Fibroblast of lung (primary cell): ENCODE measurements at regions not wholly inside any gene's neighbourhood (a gene's known extent, or its start where the extent isn't known, plus 50 kb on each side); places are given as distances from the start of the nearest gene placed in this dataset.

Source experiments
- DNase-seq, 2 donors: peaks; one replicate each; pipeline versions ENCODE4 v3.0.0 to v3.0.0-alpha.2; 2010; ENCODE audit warnings: low read depth in 2 of 2
- H2AFZ ChIP-seq: 2 replicates; pipeline ENCODE4 v1.5.1; 2012; ENCODE audit warnings: low read length, control low read depth, inconsistent platforms
- H3K27ac ChIP-seq: 2 replicates; pipeline ENCODE4 v1.5.1; 2011; ENCODE audit warnings: low read length, control low read depth; ENCODE audit not compliant: insufficient read depth
- H3K27me3 ChIP-seq: 2 replicates; pipeline ENCODE4 v1.5.1; 2011; ENCODE audit warnings: mild to moderate bottlenecking, low read length; ENCODE audit not compliant: control insufficient read depth, insufficient read depth
- H3K36me3 ChIP-seq: 2 replicates; pipeline ENCODE4 v1.5.1; 2011; ENCODE audit warnings: low read length; ENCODE audit not compliant: control insufficient read depth, insufficient read depth
- H3K4me1 ChIP-seq: 2 replicates; pipeline ENCODE4 v1.5.1; 2011; ENCODE audit warnings: low read length; ENCODE audit not compliant: control insufficient read depth, insufficient read depth; ENCODE audit errors: extremely low read depth
- H3K4me2 ChIP-seq: 2 replicates; pipeline ENCODE4 v1.5.1; 2011; ENCODE audit warnings: low read length, control low read depth; ENCODE audit not compliant: insufficient read depth; ENCODE audit errors: extremely low read depth
- H3K4me3 ChIP-seq, 4 experiments: fragments of 200-600 bp in 1 of 4; sonication (generic) in 1 of 4; replicated peaks in 1 of 4; 2 replicates each; pipeline ENCODE4 v1.5.1; 2011 to 2016; ENCODE audit warnings: low read length in 4 of 4, low read depth in 3 of 4, mild to moderate bottlenecking in 3 of 4, control low read depth in 2 of 4, inconsistent platforms in 1 of 4, mixed read lengths in 1 of 4; ENCODE audit not compliant: insufficient read depth in 1 of 4; ENCODE audit errors: control extremely low read depth in 1 of 4
- H3K79me2 ChIP-seq: 2 replicates; pipeline ENCODE4 v1.5.1; 2012; ENCODE audit warnings: mild to moderate bottlenecking, low read length, inconsistent platforms; ENCODE audit not compliant: control insufficient read depth, insufficient read depth
- H3K9ac ChIP-seq: 2 replicates; pipeline ENCODE4 v1.5.1; 2011; ENCODE audit warnings: mild to moderate bottlenecking, low read length, control low read depth; ENCODE audit not compliant: insufficient read depth
- H3K9me3 ChIP-seq: 2 replicates; pipeline ENCODE4 v1.5.1; 2012; ENCODE audit warnings: low read depth, low read length; ENCODE audit not compliant: control insufficient read depth, insufficient read depth
- H4K20me1 ChIP-seq: 2 replicates; pipeline ENCODE4 v1.5.1; 2011; ENCODE audit warnings: low read length; ENCODE audit not compliant: control insufficient read depth, insufficient read depth; ENCODE audit errors: extremely low read depth
- CTCF ChIP-seq, 2 donors: IDR thresholded peaks in 1 of 2; conservative IDR thresholded peaks in 1 of 2; 1 replicate in 1 of 2; 2 replicates in 1 of 2; pipeline ENCODE4 v1.5.1; 2011 to 2012; ENCODE audit warnings: low read length in 2 of 2, control low read depth in 1 of 2, inconsistent platforms in 1 of 2, low read depth in 1 of 2, mild to moderate bottlenecking in 1 of 2
- EZH2 ChIP-seq: IDR thresholded peaks from 2 replicates; pipeline ENCODE4 v1.5.1; 2012; ENCODE audit warnings: low read length, control low read depth, mild to moderate bottlenecking; ENCODE audit errors: missing control alignments

GRCh38 chr5:89580976-89581375 is 698.0 kb upstream of the MEF2C start:
- Histone ChIP-seq H4K20me1 (no peaks in the 10 kb centered on the region), H3K79me2 (no peaks in the 10 kb centered on the region), H3K9ac (no peak overlapping the region), H3K27ac (no peak overlapping the region), H3K4me3 (no peak overlapping the region), H2AFZ (no peak overlapping the region), H3K4me1 (peaks cover 2% of the 10 kb centered on the region), H3K27me3 (no peaks in the 10 kb centered on the region), H3K36me3 (no peaks in the 10 kb centered on the region), H3K9me3 (no peaks in the 10 kb centered on the region), H3K4me2 (no peak overlapping the region)
- no peak for DNase-seq
- TF ChIP-seq EZH2, result no peak
- TF ChIP-seq CTCF (conservative IDR thresholded peaks at IDR 0.05 in 1 of 2, IDR thresholded peaks at IDR 0.05 in 1 of 2; ENCODE audit: low read depth in 1 of 2, low read length in 2 of 2), result no peak

GRCh38 chr5:89575319-89575718 is 692.3 kb upstream of the MEF2C start:
- DNase-seq, result no peak
- no peak overlapping the region for H3K4me2 ChIP-seq
- no peak overlapping the region for H3K4me3 ChIP-seq
- H3K9ac ChIP-seq, result no peak overlapping the region
- no peak for TF ChIP-seq CTCF (conservative IDR thresholded peaks at IDR 0.05 in 1 of 2, IDR thresholded peaks at IDR 0.05 in 1 of 2; ENCODE audit: low read depth in 1 of 2, low read length in 2 of 2)
- no peaks in the 10 kb centered on the region for H3K9me3 ChIP-seq
- no peak overlapping the region for H3K27ac ChIP-seq
- H3K36me3 ChIP-seq, result no peaks in the 10 kb centered on the region
- H3K79me2 ChIP-seq, result no peaks in the 10 kb centered on the region
- no peaks in the 10 kb centered on the region for H3K27me3 ChIP-seq
- peaks cover 2% of the 10 kb centered on the region for H3K4me1 ChIP-seq
- H2AFZ ChIP-seq, result no peak overlapping the region
- H4K20me1 ChIP-seq, result no peaks in the 10 kb centered on the region

GRCh38 chr5:89573345-89573744 is 690.4 kb upstream of the MEF2C start:
- H3K4me3 ChIP-seq, result no peak overlapping the region
- H4K20me1 ChIP-seq, result no peaks in the 10 kb centered on the region
- no peaks in the 10 kb centered on the region for H3K9me3 ChIP-seq
- H3K4me2 ChIP-seq, result no peak overlapping the region
- H3K9ac ChIP-seq, result no peak overlapping the region
- H2AFZ ChIP-seq, result no peak overlapping the region
- no peak for TF ChIP-seq EZH2
- TF ChIP-seq CTCF (conservative IDR thresholded peaks at IDR 0.05 in 1 of 2, IDR thresholded peaks at IDR 0.05 in 1 of 2; ENCODE audit: low read depth in 1 of 2, low read length in 2 of 2), result no peak
- H3K79me2 ChIP-seq, result no peaks in the 10 kb centered on the region
- peaks cover 2% of the 10 kb centered on the region for H3K4me1 ChIP-seq
- H3K36me3 ChIP-seq, result no peaks in the 10 kb centered on the region
- no peaks in the 10 kb centered on the region for H3K27me3 ChIP-seq
- DNase-seq, result no peak
- no peak overlapping the region for H3K27ac ChIP-seq
